Panc1 (cell line): ENCODE measurements at regions not wholly inside any gene's neighbourhood (a gene's known extent, or its start where the extent isn't known, plus 50 kb on each side); places are given as distances from the start of the nearest gene placed in this dataset.
"Not testable (repeated sequence)": the region's sequence is repeated elsewhere in the genome, so short reads cannot be mapped to it uniquely, and the experiment has no call there.

Experiments
- ATAC-seq: fragments of 200-7000 bp; cut with Tn5 transposase; 2 replicates; pipeline ENCODE4 v1.9.1; 2020; ENCODE audit warnings: mild to moderate bottlenecking, moderate library complexity
- BruUV-seq: library from RNA; stranded (reverse); fragments of 400-500 nt; replicated peaks from 2 replicates; lab custom pipeline; 2021; lab: Mats Ljungman, UMichigan
- CTCF ChIA-PET: fragments of 300-600 bp; sonication (Branson Sonifier 250); formaldehyde crosslinking; loops from one replicate; lab custom pipeline; 2022; ENCODE audit warnings: antibody characterized with exemption; lab: Charles Lee
- POLR2A ChIA-PET: fragments of 300-600 bp; sonication (Branson Sonifier 250); formaldehyde crosslinking; loops from one replicate; lab custom pipeline; 2022; ENCODE audit warnings: antibody characterized with exemption; lab: Charles Lee
- DNase-seq: peaks from one replicate; pipeline ENCODE4 v3.0.0-alpha.2; 2010; ENCODE audit warnings: low read depth, low spot score
- H3K27ac ChIP-seq: 2 replicates; pipeline ENCODE4 v1.5.1; 2011; ENCODE audit warnings: mild to moderate bottlenecking, low read length, inconsistent platforms
- H3K27me3 ChIP-seq: fragments of 200-500 bp; sonication (Bioruptor generic); 2 replicates; pipeline ENCODE4 v1.6.0; 2014; ENCODE audit warnings: low read length, inconsistent platforms; ENCODE audit not compliant: control insufficient read depth, insufficient read depth
- H3K36me3 ChIP-seq: fragments of 200-500 bp; sonication (Bioruptor generic); 2 replicates; pipeline ENCODE4 v1.5.1; 2014; ENCODE audit warnings: inconsistent platforms, mild to moderate bottlenecking, low read length, moderate library complexity; ENCODE audit not compliant: control insufficient read depth, insufficient read depth
- H3K4me1 ChIP-seq: 2 replicates; pipeline ENCODE4 v1.5.1; 2011; ENCODE audit warnings: inconsistent platforms, mild to moderate bottlenecking, low read length, moderate library complexity; ENCODE audit not compliant: control insufficient read depth, insufficient read depth
- H3K4me3 ChIP-seq, 2 experiments: 2 replicates each; pipeline ENCODE4 v1.5.1; 2011 to 2012; ENCODE audit warnings: low read depth in 2 of 2, low read length in 2 of 2, mild to moderate bottlenecking in 2 of 2, inconsistent platforms in 1 of 2, moderate library complexity in 1 of 2
- H3K9me3 ChIP-seq: fragments of 200-500 bp; sonication (Bioruptor generic); 2 replicates; pipeline ENCODE4 v1.5.1; 2014; ENCODE audit warnings: low read depth, mild to moderate bottlenecking, inconsistent platforms, low read length, moderate library complexity; ENCODE audit not compliant: control insufficient read depth, insufficient read depth
- CTCF ChIP-seq: fragments of 450-650 bp; IDR thresholded peaks from 2 replicates; pipeline ENCODE4 v1.5.1; 2017; ENCODE audit warnings: mild to moderate bottlenecking
- POLR2AphosphoS5 ChIP-seq: IDR thresholded peaks from 2 replicates; pipeline ENCODE4 v1.6.1; 2012; ENCODE audit warnings: mild to moderate bottlenecking, low read depth, low read length, moderate library complexity
- REST ChIP-seq, 2 experiments: IDR thresholded peaks; 2 replicates each; pipeline ENCODE4 v1.6.1; 2011 to 2012; ENCODE audit warnings: low read depth in 2 of 2, control low read depth in 1 of 2, low read length in 1 of 2, mild to moderate bottlenecking in 1 of 2, moderate library complexity in 1 of 2; ENCODE audit not compliant: insufficient read depth in 1 of 2
- SIN3A ChIP-seq: IDR thresholded peaks from 2 replicates; pipeline ENCODE4 v1.6.1; 2012; ENCODE audit warnings: low read depth, mild to moderate bottlenecking, low read length, moderate library complexity, borderline replicate concordance; ENCODE audit not compliant: insufficient read depth
- TCF7L2 ChIP-seq: IDR thresholded peaks from 2 replicates; pipeline ENCODE4 v1.6.1; 2011; ENCODE audit warnings: mild to moderate bottlenecking, low read depth, low read length, inconsistent platforms
- in situ Hi-C: cut with HindIII; loops from 2 replicates; pipeline ENCODE4 v1.10.0; 2016; ENCODE audit warnings: low sequenced_read_pairs, low pct_unique_long_range_greater_than_20kb
- intact Hi-C: fragments of 100-400 bp; cut with micrococcal nuclease; formaldehyde crosslinking; loops from one replicate; pipeline ENCODE4 v1.10.0; 2022; ENCODE audit not compliant: unreplicated experiment

GRCh38 chr4:154907345-154908045, 126.4 kb downstream of the RBM46 start:
- CTCF ChIA-PET, H3K27ac ChIP-seq, ATAC-seq, H3K4me3 ChIP-seq, in situ Hi-C loops, H3K27me3 ChIP-seq, H3K9me3 ChIP-seq, intact Hi-C loops, POLR2A ChIA-PET, BruUV-seq, H3K4me1 ChIP-seq, H3K36me3 ChIP-seq, DNase-seq: not testable (repeated sequence)

- no peaks in the 10 kb centered on the region for H3K36me3 ChIP-seq
- no peak overlapping the region for H3K27ac ChIP-seq
- in situ Hi-C loops (no loop called here), intact Hi-C loops (no loop called here)
- no peak overlapping the region for H3K4me3 ChIP-seq
- BruUV-seq: no TSS peak
- no peaks in the 10 kb centered on the region for H3K4me1 ChIP-seq
- no peaks in the 10 kb centered on the region for H3K9me3 ChIP-seq
- TF ChIP-seq CTCF (no peak), REST (IDR thresholded peaks at IDR 0.05; ENCODE audit: insufficient read depth in 1 of 2, low read depth in 2 of 2, low read length in 1 of 2) (no peak), POLR2AphosphoS5 (no peak), SIN3A (no peak), TCF7L2 (no peak)
- ATAC-seq: no peak
- ChIA-PET CTCF (no interaction called here), POLR2A (no interaction called here)
- no peaks in the 10 kb centered on the region for H3K27me3 ChIP-seq
- no peak for DNase-seq
These were observed 127.1 kb downstream of the RBM46 start for GRCh38 chr4:154908168-154908567.

- intact Hi-C loops: no loop called here
- ChIA-PET CTCF (no interaction called here), POLR2A (no interaction called here)
- no peaks in the 10 kb centered on the region for H3K4me1 ChIP-seq
- no peak overlapping the region for H3K27ac ChIP-seq
- ATAC-seq (no peak), DNase-seq (no peak)
- in situ Hi-C loops: no loop called here
- H3K4me3 ChIP-seq: no peak overlapping the region
- TF ChIP-seq SIN3A: no peak
- TF ChIP-seq TCF7L2: no peak
- no peak for TF ChIP-seq REST (IDR thresholded peaks at IDR 0.05; ENCODE audit: insufficient read depth in 1 of 2, low read depth in 2 of 2, low read length in 1 of 2)
- no peak for TF ChIP-seq POLR2AphosphoS5
- no peak for TF ChIP-seq CTCF
- BruUV-seq: no TSS peak
- no peaks in the 10 kb centered on the region for H3K36me3 ChIP-seq
- no peaks in the 10 kb centered on the region for H3K9me3 ChIP-seq
- no peaks in the 10 kb centered on the region for H3K27me3 ChIP-seq
These were observed 130.0 kb downstream of the RBM46 start for GRCh38 chr4:154911097-154911496.
